Aorta (tissue), 5 donors: ENCODE measurements at regions not wholly inside any gene's neighbourhood (a gene's known extent, or its start where the extent isn't known, plus 50 kb on each side); places are given as distances from the start of the nearest gene placed in this dataset.
"Not testable (repeated sequence)": the region's sequence is repeated elsewhere in the genome, so short reads cannot be mapped to it uniquely, and the experiment has no call there.

Source experiments
- ATAC-seq: fragments of 200-7000 bp; cut with Tn5 transposase; one replicate; pipeline ENCODE4 v1.9.1; 2022; ENCODE audit warnings: moderate library complexity; ENCODE audit not compliant: low FRiP score
- DNase-seq, 2 donors: peaks; one replicate each; pipeline ENCODE4 v3.0.0-alpha.2; 2020
- H3K27ac ChIP-seq, 2 donors: one replicate each; pipeline ENCODE4 v1.5.1; 2013; ENCODE audit warnings: low read length in 2 of 2, mild to moderate bottlenecking in 2 of 2, moderate library complexity in 2 of 2, control low read depth in 1 of 2, inconsistent platforms in 1 of 2, low read depth in 1 of 2
- H3K27me3 ChIP-seq, 2 donors: one replicate each; pipeline ENCODE4 v1.6.1; 2013; ENCODE audit warnings: control low read depth in 1 of 2, low read length in 1 of 2, mild to moderate bottlenecking in 1 of 2, moderate library complexity in 1 of 2; ENCODE audit not compliant: insufficient read depth in 2 of 2, control insufficient read depth in 1 of 2
- H3K36me3 ChIP-seq, 2 donors: one replicate each; pipeline ENCODE4 v1.6.1; 2013; ENCODE audit warnings: control low read depth in 1 of 2, low read length in 1 of 2, mild to moderate bottlenecking in 1 of 2; ENCODE audit not compliant: insufficient read depth in 2 of 2, control insufficient read depth in 1 of 2
- H3K4me1 ChIP-seq, 2 donors: one replicate each; pipeline ENCODE4 v1.6.1; 2013; ENCODE audit warnings: low read length in 2 of 2, control low read depth in 1 of 2, mild to moderate bottlenecking in 1 of 2, moderate library complexity in 1 of 2; ENCODE audit not compliant: insufficient read depth in 2 of 2, control insufficient read depth in 1 of 2
- H3K4me3 ChIP-seq, 2 donors: one replicate each; pipeline ENCODE4 v1.5.1; 2013; ENCODE audit warnings: low read length in 2 of 2, control low read depth in 1 of 2, mild to moderate bottlenecking in 1 of 2
- H3K9me3 ChIP-seq: one replicate; pipeline ENCODE4 v1.6.1; 2013; ENCODE audit warnings: mild to moderate bottlenecking, low read length; ENCODE audit not compliant: control insufficient read depth
- WGBS, 2 donors: extraction: QIAGEN DNeasy Blood & Tissue Kit; methylation state at CpG; one replicate each; pipeline ENCODE4 v1.1.7; 2013; 5-methylcytosine and 5-hydroxymethylcytosine counted together
- intact Hi-C, 2 donors: fragments of 100-400 bp; cut with DNase I; formaldehyde crosslinking; loops; one replicate each; pipeline versions ENCODE4 v1.14.2 to v1.15.0; 2022
- donor health status: healthy with polysubstance abuse.
- donor health status: Bipolar disorder and iron deficiency.
- donor health status: DM: no; HTN: no; CAD: no.
- donor health status: DM: no; HTN: no; CAD: no.
- donor health status: DM: yes; HTN: yes; CAD: no.

DNA sequence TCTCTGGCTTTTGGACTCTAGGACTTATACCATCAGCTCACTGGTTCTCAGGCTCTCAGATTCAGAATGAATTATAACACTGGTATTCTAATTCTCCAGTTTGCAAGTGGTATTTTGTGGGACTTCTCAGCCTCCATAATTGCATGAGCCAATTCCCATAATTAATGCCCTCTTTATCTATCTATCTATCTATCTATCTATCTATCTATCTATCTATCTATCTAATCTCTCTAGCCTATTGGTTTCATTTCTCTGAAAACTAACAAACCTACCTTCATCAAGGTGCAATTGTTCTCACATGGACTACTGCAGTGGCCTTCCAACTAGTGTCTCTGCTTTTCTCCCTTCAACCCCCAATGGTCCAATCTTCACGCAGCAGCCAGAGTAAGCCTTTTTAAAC is 507.4 kb downstream of the ETNK1 start:
- intact Hi-C loops: no loop called here
- ATAC-seq: no peak
- WGBS, 2 donors: 97 to 100% methylated on average over 1 of the region's 1 CpG
- Histone ChIP-seq H3K9me3 (no peaks in the 10 kb centered on the region), H3K27ac (no peak overlapping the region), H3K27me3 (no peaks in the 10 kb centered on the region), H3K4me3 (no peak overlapping the region), H3K4me1 (peaks cover 0 to 3% of the 10 kb centered on the region in 2 donors), H3K36me3 (no peaks in the 10 kb centered on the region)
- no peak for DNase-seq

DNA sequence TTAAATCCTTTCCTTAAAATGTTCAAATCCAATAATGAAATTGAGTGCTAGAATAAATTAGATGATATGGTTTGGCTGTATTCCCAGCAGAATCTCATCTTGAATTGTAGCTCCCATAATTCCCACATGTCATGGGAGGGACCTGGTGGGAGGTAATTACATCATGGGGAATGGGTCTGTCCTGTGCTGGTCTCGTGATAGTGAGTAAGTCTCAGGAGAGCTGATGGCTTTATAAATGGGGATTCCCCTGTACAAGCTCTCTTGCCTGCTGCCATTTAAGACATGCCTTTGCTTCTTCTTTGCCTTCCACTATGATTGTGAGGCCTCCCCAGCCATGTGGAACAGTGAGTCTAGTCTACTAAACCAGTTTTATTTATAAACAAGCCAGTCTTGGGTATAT is 508.5 kb downstream of the ETNK1 start:
- Histone ChIP-seq H3K4me3 (no peak overlapping the region), H3K27me3 (no peaks in the 10 kb centered on the region), H3K36me3 (no peaks in the 10 kb centered on the region), H3K9me3 (no peaks in the 10 kb centered on the region), H3K27ac (no peak overlapping the region), H3K4me1 (peaks cover 1 to 3% of the 10 kb centered on the region in 2 donors)
- ATAC-seq: no peak
- no peak for DNase-seq
- intact Hi-C loops: no loop called here
- 90 to 95% methylated on average over 1 of the region's 1 CpG for WGBS, 2 donors

DNA sequence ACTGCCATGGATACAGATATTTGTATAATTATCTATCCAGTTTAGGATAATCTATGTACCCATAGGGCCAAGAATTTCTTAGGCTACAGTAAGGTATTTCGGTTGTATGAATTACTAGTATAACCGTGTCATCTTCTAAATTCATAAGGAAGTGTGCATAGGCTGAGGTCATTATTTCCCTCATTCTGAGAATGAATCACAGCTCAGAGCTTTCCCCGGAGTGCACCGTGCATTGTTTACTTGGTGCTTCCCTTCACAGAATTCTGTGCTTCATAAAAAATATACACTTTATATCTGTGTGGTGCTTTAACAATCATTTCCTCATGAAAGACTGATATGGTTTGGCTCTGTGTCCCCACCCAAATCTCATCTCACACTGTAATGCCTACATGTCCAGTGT is 514.1 kb downstream of the ETNK1 start:
- intact Hi-C loops: no loop called here
- no peak overlapping the region for H3K27ac ChIP-seq
- no peaks in the 10 kb centered on the region for H3K9me3 ChIP-seq
- DNase-seq (no peak), ATAC-seq (no peak)
- no peak overlapping the region for H3K4me3 ChIP-seq
- H3K27me3 ChIP-seq: no peaks in the 10 kb centered on the region
- H3K4me1 ChIP-seq: peaks cover 1 to 3% of the 10 kb centered on the region in 2 donors
- H3K36me3 ChIP-seq: no peaks in the 10 kb centered on the region
- 72 to 76% methylated on average over 4 of the region's 4 CpGs for WGBS, 2 donors

DNA sequence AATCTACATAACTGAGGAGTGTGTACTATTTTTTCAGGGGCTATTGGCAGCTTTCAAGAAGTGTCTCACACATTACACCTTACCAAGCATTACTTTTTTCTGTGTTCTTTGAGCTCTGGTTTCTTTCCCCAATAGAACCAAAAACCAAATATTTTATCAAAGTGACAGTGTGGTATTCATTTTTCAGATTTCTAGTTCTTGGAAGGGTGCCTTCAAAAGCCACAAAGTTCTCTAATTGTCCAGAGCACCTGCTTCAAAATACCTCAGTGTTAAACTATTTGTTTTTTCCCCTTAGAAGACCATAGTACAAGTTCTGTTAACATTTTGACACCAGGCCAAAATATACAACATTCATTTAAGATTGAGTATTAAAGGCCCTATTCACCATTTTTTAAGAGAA is 515.7 kb downstream of the ETNK1 start:
- Histone ChIP-seq H3K4me3 (no peak overlapping the region), H3K36me3 (no peaks in the 10 kb centered on the region), H3K27ac (no peak overlapping the region), H3K27me3 (no peaks in the 10 kb centered on the region), H3K4me1 (peaks cover 1 to 3% of the 10 kb centered on the region in 2 donors), H3K9me3 (no peaks in the 10 kb centered on the region)
- no peak for ATAC-seq
- no peak for DNase-seq
- intact Hi-C loops: no loop called here

- DNase-seq: no peak
- H3K4me3 ChIP-seq: no peak overlapping the region
- peaks cover 1 to 3% of the 10 kb centered on the region in 2 donors for H3K4me1 ChIP-seq
- no peak for ATAC-seq
- intact Hi-C loops: no loop called here
- no peak overlapping the region for H3K27ac ChIP-seq
- H3K36me3 ChIP-seq: no peaks in the 10 kb centered on the region
- H3K27me3 ChIP-seq: no peaks in the 10 kb centered on the region
- no peaks in the 10 kb centered on the region for H3K9me3 ChIP-seq
Observed at GRCh38 chr12:23141335-23141734, 516.4 kb downstream of the ETNK1 start.

DNA sequence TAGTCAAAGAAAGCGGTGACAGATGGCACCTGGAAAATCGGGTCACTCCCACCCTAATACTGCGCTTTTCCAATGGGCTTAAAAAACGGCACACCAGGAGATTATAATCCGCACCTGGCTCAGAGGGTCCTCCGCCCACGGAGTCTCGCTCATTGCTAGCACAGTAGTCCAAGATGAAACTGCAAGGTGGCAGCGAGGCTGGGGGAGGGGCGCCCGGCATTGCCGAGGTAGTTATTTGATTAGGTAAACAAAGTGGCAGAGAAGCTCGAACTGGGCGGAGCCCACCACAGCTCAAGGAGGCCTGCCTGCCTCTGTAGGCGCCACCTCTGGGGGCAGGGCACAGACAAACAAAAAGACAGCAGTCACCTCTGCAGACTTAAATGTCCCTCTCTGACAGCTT is 521.1 kb downstream of the ETNK1 start:
- H3K4me1 ChIP-seq, H3K9me3 ChIP-seq, ATAC-seq, H3K36me3 ChIP-seq, intact Hi-C loops, H3K27ac ChIP-seq, H3K27me3 ChIP-seq, H3K4me3 ChIP-seq: not testable (repeated sequence)
- WGBS, 2 donors: 91 to 97% methylated on average over 15 of the region's 15 CpGs
- peak in 1 of 2 donors; percentile 67 for DNase-seq

DNA sequence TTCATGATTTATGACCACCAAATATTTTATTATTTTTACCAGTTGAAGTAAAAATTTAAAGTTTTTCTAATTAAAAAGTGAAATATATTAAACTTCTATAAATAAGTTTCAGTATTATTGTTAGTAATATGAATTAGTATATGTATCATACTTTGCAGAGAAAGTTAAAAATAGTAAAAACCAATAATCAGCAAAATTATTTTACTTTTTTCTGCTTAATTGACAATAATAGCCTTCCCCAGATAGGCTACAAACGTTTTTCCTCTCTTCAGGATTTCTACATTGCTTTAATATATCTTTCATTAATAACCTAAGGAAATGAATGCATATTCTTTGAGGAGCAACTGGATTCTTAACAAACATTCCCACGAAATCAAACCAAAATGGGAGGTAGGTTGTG is 543.5 kb downstream of the ETNK1 start:
- no peak overlapping the region for H3K4me3 ChIP-seq
- no peaks in the 10 kb centered on the region for H3K36me3 ChIP-seq
- peaks cover 3 to 5% of the 10 kb centered on the region in 2 donors for H3K4me1 ChIP-seq
- DNase-seq (no peak), ATAC-seq (no peak)
- intact Hi-C loops: no loop called here
- 92 to 94% methylated on average over 2 of the region's 2 CpGs for WGBS, 2 donors
- no peaks in the 10 kb centered on the region for H3K27me3 ChIP-seq
- H3K9me3 ChIP-seq: no peaks in the 10 kb centered on the region
- H3K27ac ChIP-seq: no peak overlapping the region

DNA sequence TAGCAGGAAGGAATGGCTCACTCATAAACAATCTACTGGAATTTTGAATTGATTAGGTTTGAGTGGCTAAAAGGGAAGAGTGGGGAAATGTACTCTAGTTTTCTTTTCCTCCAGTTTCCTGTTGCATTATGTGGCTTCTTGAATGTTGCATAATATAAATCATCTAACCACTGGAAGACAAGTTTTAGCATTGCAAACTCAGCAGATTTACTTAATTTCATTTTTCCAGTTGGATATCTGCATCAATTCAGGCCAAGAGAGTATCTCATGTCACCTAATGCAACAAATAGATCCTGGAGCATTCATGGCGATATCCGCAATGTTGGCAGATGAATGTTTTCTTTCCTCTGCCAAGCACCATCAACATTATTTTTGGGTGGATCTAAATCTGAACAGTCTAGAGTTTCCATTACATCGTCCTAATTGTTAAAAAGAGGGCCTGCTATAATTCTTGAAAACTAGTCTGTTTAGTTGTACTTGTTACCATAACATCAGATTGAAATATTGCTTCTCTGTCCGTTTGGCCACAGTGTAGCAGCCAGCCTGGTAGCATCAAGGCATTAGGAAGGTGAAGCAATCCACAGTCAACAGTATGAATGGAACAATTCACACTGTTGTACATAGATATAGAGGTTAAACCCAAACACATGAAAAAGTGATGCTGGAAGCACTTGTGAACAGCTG is 544.2 kb downstream of the ETNK1 start:
- 4 to 11% methylated on average over 4 of the region's 4 CpGs for WGBS, 2 donors
- DNase-seq: no peak
- ATAC-seq: peak; percentile 57
- Histone ChIP-seq H3K27me3 (no peaks in the 10 kb centered on the region), H3K9me3 (no peaks in the 10 kb centered on the region), H3K4me3 (no peak overlapping the region), H3K36me3 (no peaks in the 10 kb centered on the region), H3K4me1 (peaks cover 3 to 5% of the 10 kb centered on the region in 2 donors), H3K27ac (peak overlapping the region in 1 of 2 donors; percentile 17)
- intact Hi-C loops: no loop called here

- ATAC-seq: no peak
- WGBS, 2 donors: 0 to 5% methylated on average over 3 of the region's 3 CpGs
- intact Hi-C loops: no loop called here
- DNase-seq: no peak
- Histone ChIP-seq H3K36me3 (no peaks in the 10 kb centered on the region), H3K27me3 (no peaks in the 10 kb centered on the region), H3K4me1 (peaks cover 3 to 5% of the 10 kb centered on the region in 2 donors), H3K27ac (peak overlapping the region; percentile 5 to 17), H3K4me3 (no peak overlapping the region), H3K9me3 (no peaks in the 10 kb centered on the region)
Observed at GRCh38 chr12:23169696-23170013, 544.7 kb downstream of the ETNK1 start.
